Endothelial cell of umbilical vein (primary cell): ENCODE measurements at regions not wholly inside any gene's neighbourhood (a gene's known extent, or its start where the extent isn't known, plus 50 kb on each side); places are given as distances from the start of the nearest gene placed in this dataset.

Source experiments
- BruUV-seq: library from RNA; stranded (reverse); fragments of 400-500 nt; replicated peaks from 2 replicates; lab custom pipeline; 2021; lab: Mats Ljungman, UMichigan
- CTCF ChIA-PET: fragments of 300-600, 350-600 bp; sonication (Branson Sonifier 250); formaldehyde crosslinking; loops from one replicate; lab custom pipeline; 2021; ENCODE audit warnings: antibody characterized with exemption, inconsistent platforms; lab: Charles Lee
- POLR2A ChIA-PET: fragments of 300-600, 350-600 bp; sonication (Branson Sonifier 250); formaldehyde crosslinking; loops from one replicate; lab custom pipeline; 2021; ENCODE audit warnings: antibody characterized with exemption, inconsistent platforms; lab: Charles Lee
- DNase-seq: peaks from one replicate; pipeline ENCODE4 v3.0.0-alpha.2; 2011; ENCODE audit warnings: low read depth, low spot score
- FAIRE-seq: peaks from 2 replicates; lab custom pipeline; 2011; peaks lifted over from hg19 to GRCh38; lab: Jason Lieb, UNC
- H2AFZ ChIP-seq: 2 replicates; pipeline ENCODE4 v1.6.0; 2012; ENCODE audit warnings: low read depth, low read length, control low read depth, inconsistent platforms
- H3K27ac ChIP-seq: 2 replicates; pipeline ENCODE4 v1.5.1; 2011; ENCODE audit warnings: low read depth, mild to moderate bottlenecking, control low read depth, low read length, moderate library complexity; ENCODE audit not compliant: insufficient read depth
- H3K27me3 ChIP-seq, 2 experiments: 2 replicates each; pipeline versions ENCODE4 v1.6.0 to v1.6.1; 2011; ENCODE audit warnings: low read length in 2 of 2, mixed read lengths in 1 of 2; ENCODE audit not compliant: control insufficient read depth in 2 of 2, insufficient read depth in 2 of 2
- H3K36me3 ChIP-seq, 2 experiments: 2 replicates in 1 of 2; 3 replicates in 1 of 2; pipeline ENCODE4 v1.5.1; 2011; ENCODE audit warnings: low read length in 2 of 2, mild to moderate bottlenecking in 1 of 2, moderate library complexity in 1 of 2; ENCODE audit not compliant: control insufficient read depth in 2 of 2, insufficient read depth in 2 of 2; ENCODE audit errors: extremely low read depth in 1 of 2
- H3K4me1 ChIP-seq: 3 replicates; pipeline ENCODE4 v1.5.1; 2011; ENCODE audit warnings: mild to moderate bottlenecking, low read length; ENCODE audit not compliant: control insufficient read depth, insufficient read depth; ENCODE audit errors: extremely low read depth
- H3K4me2 ChIP-seq: 2 replicates; pipeline ENCODE4 v1.6.1; 2011; ENCODE audit warnings: low read length, control low read depth, mixed read lengths; ENCODE audit not compliant: insufficient read depth
- H3K4me3 ChIP-seq, 3 experiments: fragments of 200-600 bp in 1 of 3; sonication (generic), shearing (Covaris generic) in 1 of 3; replicated peaks in 1 of 3; 2 replicates each; pipeline ENCODE4 v1.5.1; 2011 to 2016; ENCODE audit warnings: control low read depth in 3 of 3, low read length in 3 of 3, mild to moderate bottlenecking in 2 of 3, inconsistent platforms in 1 of 3, low read depth in 1 of 3, moderate library complexity in 1 of 3; ENCODE audit not compliant: insufficient read depth in 1 of 3
- H3K79me2 ChIP-seq: 2 replicates; pipeline ENCODE4 v1.6.0; 2012; ENCODE audit warnings: low read length, inconsistent platforms; ENCODE audit not compliant: control insufficient read depth, insufficient read depth
- H3K9ac ChIP-seq: replicated peaks from 2 replicates; pipeline ENCODE3; 2011; ENCODE audit warnings: low read length, control low read depth; ENCODE audit not compliant: insufficient read depth; ENCODE audit errors: extremely low read depth
- H3K9me1 ChIP-seq: replicated peaks from 3 replicates; pipeline ENCODE4 v1.6.0; 2011; ENCODE audit warnings: mild to moderate bottlenecking, low read length; ENCODE audit not compliant: control insufficient read depth, insufficient read depth; ENCODE audit errors: extremely low read depth
- H3K9me3 ChIP-seq: replicated peaks from 2 replicates; pipeline ENCODE4 v1.5.1; 2012; ENCODE audit warnings: low read length, inconsistent platforms; ENCODE audit not compliant: control insufficient read depth, insufficient read depth
- H4K20me1 ChIP-seq: replicated peaks from 2 replicates; pipeline ENCODE3; 2011; ENCODE audit warnings: mild to moderate bottlenecking, low read length; ENCODE audit not compliant: control insufficient read depth, insufficient read depth; ENCODE audit errors: extremely low read depth
- CTCF ChIP-seq, 2 donors: IDR thresholded peaks; 1 replicate in 1 of 2; 2 replicates in 1 of 2; pipeline ENCODE4 v1.5.1; 2011; ENCODE audit warnings: low read length in 2 of 2, mild to moderate bottlenecking in 2 of 2, moderate library complexity in 2 of 2, control low read depth in 1 of 2, inconsistent platforms in 1 of 2, low read depth in 1 of 2; ENCODE audit not compliant: insufficient read depth in 1 of 2; ENCODE audit errors: extremely low read depth in 1 of 2
- EZH2 ChIP-seq: IDR thresholded peaks from 2 replicates; pipeline ENCODE4 v1.6.1; 2012; ENCODE audit warnings: borderline replicate concordance, low read depth, mild to moderate bottlenecking, moderate library complexity, low read length, inconsistent platforms; ENCODE audit not compliant: severe bottlenecking
- FOS ChIP-seq: IDR thresholded peaks from 2 replicates; pipeline ENCODE4 v1.6.1; 2011; ENCODE audit warnings: mild to moderate bottlenecking, low read length, moderate library complexity, borderline replicate concordance; ENCODE audit not compliant: insufficient read depth
- GATA2 ChIP-seq: IDR thresholded peaks from 2 replicates; pipeline ENCODE4 v1.7.0; 2011; ENCODE audit warnings: low read depth, mild to moderate bottlenecking, moderate library complexity, mixed read lengths, low read length; ENCODE audit not compliant: insufficient read length, insufficient read depth
- JUN ChIP-seq: IDR thresholded peaks from 2 replicates; pipeline ENCODE4 v1.6.1; 2011; ENCODE audit warnings: borderline replicate concordance, low read depth; ENCODE audit not compliant: insufficient read length, insufficient read depth
- MAX ChIP-seq: IDR thresholded peaks from 2 replicates; pipeline ENCODE4 v1.6.1; 2011; ENCODE audit not compliant: insufficient read depth, insufficient read length
- MYC ChIP-seq: IDR thresholded peaks from one replicate; pipeline ENCODE4 v1.6.1; 2011; ENCODE audit warnings: mild to moderate bottlenecking, low read depth, low read length
- POLR2A ChIP-seq: IDR thresholded peaks from 2 replicates; pipeline ENCODE4 v1.6.1; 2012; ENCODE audit warnings: low read depth, mild to moderate bottlenecking, control low read depth, low read length
- POLR2AphosphoS5 ChIP-seq: IDR thresholded peaks from 2 replicates; pipeline ENCODE4 v1.6.1; 2012; ENCODE audit warnings: low read depth, mild to moderate bottlenecking, control low read depth, low read length, moderate library complexity; ENCODE audit not compliant: insufficient read depth
- dilution Hi-C: fragments of 300-500 bp; cut with MboI; formaldehyde crosslinking; loops from one replicate; pipeline ENCODE4 v1.15.0; 2019; ENCODE audit warnings: low sequenced_read_pairs; ENCODE audit not compliant: extremely low pct_ligation_motif_present
- intact Hi-C: fragments of 100-400 bp; cut with micrococcal nuclease; formaldehyde crosslinking; loops from one replicate; pipeline ENCODE4 v1.10.0; 2022

- Histone ChIP-seq H3K4me1 (no peaks in the 10 kb centered on the region), H4K20me1 (no peaks in the 10 kb centered on the region), H3K27me3 (no peaks in the 10 kb centered on the region), H3K9me1 (no peaks in the 10 kb centered on the region), H3K4me2 (no peak overlapping the region), H3K4me3 (no peak overlapping the region), H3K9me3 (no peaks in the 10 kb centered on the region), H3K36me3 (no peaks in the 10 kb centered on the region), H3K9ac (no peak overlapping the region), H3K79me2 (no peaks in the 10 kb centered on the region), H3K27ac (no peak overlapping the region), H2AFZ (no peak overlapping the region)
- ChIA-PET POLR2A (no interaction called here), CTCF (interaction anchor here (0.6 kb wide), 1 partner anchor 9 kb away, joined by 3 read pairs; no protein-coding TSS in a partner anchor)
- no peak for TF ChIP-seq POLR2A
- TF ChIP-seq JUN, result no peak
- TF ChIP-seq EZH2, result no peak
- TF ChIP-seq MYC, result no peak
- no peak for TF ChIP-seq GATA2
- TF ChIP-seq CTCF (IDR thresholded peaks at IDR 0.05; ENCODE audit: extremely low read depth in 1 of 2, insufficient read depth in 1 of 2, low read depth in 1 of 2, low read length in 2 of 2), result no peak
- no peak for TF ChIP-seq POLR2AphosphoS5
- no peak for TF ChIP-seq MAX
- TF ChIP-seq FOS, result no peak
- DNase-seq (no peak), FAIRE-seq (no peak)
- no TSS peak for BruUV-seq
- intact Hi-C loops, result no loop called here
- dilution Hi-C loops, result no loop called here
Observed at GRCh38 chr3:103889675-103890074, 1454.9 kb downstream of the ZPLD1 start.
